AG09319 (cell line): ENCODE measurements at regions not wholly inside any gene's neighbourhood (a gene's known extent, or its start where the extent isn't known, plus 50 kb on each side); places are given as distances from the start of the nearest gene placed in this dataset.

Source experiments
- DNase-seq: peaks from one replicate; pipeline ENCODE4 v3.0.0-alpha.2; 2010; ENCODE audit warnings: low read depth; ENCODE audit errors: extremely low read depth
- CTCF ChIP-seq: IDR thresholded peaks from 2 replicates; pipeline ENCODE4 v1.5.1; 2011; ENCODE audit warnings: low read depth, mild to moderate bottlenecking, inconsistent platforms, low read length, moderate library complexity

- TF ChIP-seq CTCF, result no peak
- no peak for DNase-seq
Observed at GRCh38 chr12:87818441-87818840, 210.8 kb downstream of the C12orf50 start.

GRCh38 chr12:87815771-87816585 is 213.2 kb downstream of the C12orf50 start:
- TF ChIP-seq CTCF, result no peak
- DNase-seq, result peak; percentile 29

- no peak for DNase-seq
- TF ChIP-seq CTCF, result no peak
Observed at GRCh38 chr12:87814625-87815024, 214.6 kb downstream of the C12orf50 start.

GRCh38 chr12:87813476-87814234 is 215.5 kb downstream of the C12orf50 start:
- peak; percentile 23 for DNase-seq
- no peak for TF ChIP-seq CTCF

GRCh38 chr12:87812681-87813080 is 216.5 kb downstream of the C12orf50 start:
- TF ChIP-seq CTCF, result no peak
- no peak for DNase-seq

GRCh38 chr12:87812030-87812429 is 217.2 kb downstream of the C12orf50 start:
- DNase-seq, result no peak
- no peak for TF ChIP-seq CTCF

GRCh38 chr12:87809916-87810315 is 219.3 kb downstream of the C12orf50 start:
- no peak for TF ChIP-seq CTCF

More at GRCh38 chr12:87809916-87810315, 219.3 kb downstream of the C12orf50 start:
- no peak for DNase-seq
